ENCODE measurements at regions not wholly inside any gene's neighbourhood (a gene's known extent, or its start where the extent isn't known, plus 50 kb on each side); places are given as distances from the start of the nearest gene placed in this dataset.

GRCh38 chr4:1508161-1509160, 102.2 kb upstream of the NKX1-1 start:
- DNase-seq = no peak

- DNase-seq = no peak
These were observed 100.9 kb upstream of the NKX1-1 start for GRCh38 chr4:1506956-1507721.

- no peak for DNase-seq
These were observed 99.5 kb upstream of the NKX1-1 start for GRCh38 chr4:1505511-1506460.

GRCh38 chr4:1504595-1505500, 98.6 kb upstream of the NKX1-1 start:
- DNase-seq = no peak

GRCh38 chr4:1503583-1504471, 97.6 kb upstream of the NKX1-1 start:
- DNase-seq = no peak

GRCh38 chr4:1502976-1503375, 96.7 kb upstream of the NKX1-1 start:
- no peak for DNase-seq

- no peak for DNase-seq
These were observed 96.3 kb upstream of the NKX1-1 start for GRCh38 chr4:1502501-1502886.

GRCh38 chr4:1501754-1502500, 95.7 kb upstream of the NKX1-1 start:
- no peak for DNase-seq

- DNase-seq = no peak
These were observed 94.9 kb upstream of the NKX1-1 start for GRCh38 chr4:1500966-1501753.

- DNase-seq = no peak
These were observed 94.2 kb upstream of the NKX1-1 start for GRCh38 chr4:1500231-1500965.

- DNase-seq = no peak
These were observed 93.2 kb upstream of the NKX1-1 start for GRCh38 chr4:1499465-1499864.

GRCh38 chr4:1497189-1497801, 91.1 kb upstream of the NKX1-1 start:
- no peak for DNase-seq

GRCh38 chr4:1496116-1496642, 89.9 kb upstream of the NKX1-1 start:
- DNase-seq = no peak

- DNase-seq = no peak
These were observed 89.3 kb upstream of the NKX1-1 start for GRCh38 chr4:1495416-1496115.

GRCh38 chr4:1494416-1495315, 88.4 kb upstream of the NKX1-1 start:
- no peak for DNase-seq
